HG03025 (cell line): ENCODE measurements at regions not wholly inside any gene's neighbourhood (a gene's known extent, or its start where the extent isn't known, plus 50 kb on each side); places are given as distances from the start of the nearest gene placed in this dataset.
"Not testable (repeated sequence)": the region's sequence is repeated elsewhere in the genome, so short reads cannot be mapped to it uniquely, and the experiment has no call there.

ENCODE experiments used
- ATAC-seq: cut with Tn5 transposase; IDR thresholded peaks from one replicate; pipeline ENCODE4 v1.9.1; 2021; ENCODE audit warnings: mild to moderate bottlenecking, moderate library complexity; ENCODE audit not compliant: unreplicated experiment, low FRiP score

DNA sequence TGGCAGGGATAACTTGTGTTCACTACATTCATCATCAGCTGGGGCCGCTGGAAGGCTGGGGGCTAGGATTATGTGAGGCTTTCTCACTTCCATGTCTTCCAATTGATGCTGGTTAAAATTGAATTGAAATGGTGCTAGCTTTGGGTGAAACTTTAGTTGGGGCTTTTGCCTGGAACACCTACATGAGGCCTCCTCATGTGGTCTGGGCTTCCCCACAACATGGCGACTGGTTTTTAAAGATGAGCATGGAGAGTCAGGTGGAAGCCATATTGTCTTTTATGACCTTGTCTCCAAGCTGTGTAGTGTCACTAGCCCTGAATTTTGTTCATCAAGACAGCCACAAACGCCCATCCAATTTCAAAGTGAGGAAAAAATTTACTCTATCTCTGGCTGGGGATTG lies 1033.9 kb downstream of the TYW1 start:
- ATAC-seq = no peak

DNA sequence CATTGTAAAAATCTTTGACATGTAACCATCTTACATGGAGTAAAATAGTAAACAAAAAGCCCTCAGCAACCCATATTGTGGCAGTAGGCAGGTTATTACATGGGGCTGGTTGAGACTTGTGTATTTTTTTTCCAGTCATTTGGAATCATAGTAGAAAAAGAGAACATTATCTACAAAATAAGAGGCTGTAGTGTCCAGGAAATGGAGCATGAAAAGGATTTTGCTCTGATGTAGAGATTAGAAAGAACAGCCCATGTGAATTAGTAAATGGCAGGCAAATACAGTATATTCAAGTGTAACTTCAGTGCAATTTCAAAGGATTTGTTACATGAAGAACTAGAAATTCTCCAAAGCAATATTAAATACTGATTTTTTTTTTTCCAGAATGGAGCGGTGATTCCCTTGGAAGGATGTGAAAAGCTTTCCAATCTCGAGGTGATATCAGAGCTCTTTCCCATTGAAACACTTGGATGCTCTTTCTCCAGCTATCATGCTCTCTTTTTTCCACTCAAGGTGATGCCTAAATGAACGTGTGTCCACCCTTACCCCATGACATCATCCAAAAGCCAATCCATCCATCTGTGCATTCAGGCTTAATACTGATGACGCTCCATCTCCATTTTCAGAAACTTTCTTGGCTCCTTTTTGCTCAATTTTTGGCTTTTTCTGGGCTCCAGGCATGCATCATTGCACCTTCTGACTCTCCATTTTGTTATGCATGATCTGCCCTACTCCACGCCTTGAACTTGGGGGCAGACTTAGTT lies 1034.7 kb downstream of the TYW1 start:
- ATAC-seq = no peak

DNA sequence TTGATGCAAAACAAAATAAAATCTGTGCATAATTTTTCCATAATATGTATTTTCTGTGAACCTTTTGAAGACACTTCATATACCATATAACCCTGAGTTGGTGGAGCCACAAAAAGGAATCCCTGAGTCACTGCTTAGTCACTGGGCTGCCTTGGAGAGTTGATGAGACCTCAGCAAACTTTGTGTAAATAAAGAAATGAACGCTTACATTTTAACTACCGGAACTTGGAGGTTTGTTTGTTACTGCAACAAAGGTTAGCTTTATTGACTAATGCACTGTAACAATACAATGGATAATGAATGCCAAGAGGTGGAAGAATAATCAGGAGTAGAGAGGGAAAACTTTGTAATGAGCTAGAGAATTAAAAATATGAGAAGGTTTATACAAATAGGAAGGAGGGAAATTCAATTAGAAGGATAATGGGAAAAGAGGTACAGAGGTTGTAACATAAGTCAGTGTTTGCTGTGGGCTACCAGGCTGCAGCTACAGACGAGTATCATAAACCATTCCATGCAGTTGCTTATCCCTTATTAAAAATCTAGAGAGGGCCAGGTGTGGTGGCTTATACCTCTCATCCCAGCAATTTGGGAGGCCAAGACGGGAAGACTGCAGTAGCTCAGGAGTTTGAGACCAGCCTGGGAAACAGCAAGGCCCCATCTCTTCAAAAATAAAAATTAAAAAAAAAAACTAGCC lies 1042.1 kb downstream of the TYW1 start:
- no peak for ATAC-seq

DNA sequence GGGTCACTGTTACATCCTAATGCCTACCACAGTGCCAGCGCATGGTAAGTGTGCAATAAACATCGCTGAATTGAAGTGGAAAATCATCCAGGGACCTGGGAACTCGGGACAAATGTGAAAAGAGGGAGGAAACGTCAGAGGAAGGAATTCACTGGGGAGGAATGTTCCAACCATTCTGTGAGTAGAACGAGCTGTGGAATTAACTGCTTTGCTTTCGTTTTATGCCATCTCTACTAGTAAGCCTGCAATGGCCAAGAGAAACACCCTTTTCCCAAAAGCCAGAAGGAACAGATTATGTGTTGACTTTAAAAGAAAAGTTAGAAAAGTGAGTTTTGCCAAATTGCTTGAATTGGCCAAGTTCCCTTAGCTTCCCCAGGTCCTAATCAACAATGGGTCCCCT lies 1044.9 kb downstream of the TYW1 start:
- no peak for ATAC-seq

DNA sequence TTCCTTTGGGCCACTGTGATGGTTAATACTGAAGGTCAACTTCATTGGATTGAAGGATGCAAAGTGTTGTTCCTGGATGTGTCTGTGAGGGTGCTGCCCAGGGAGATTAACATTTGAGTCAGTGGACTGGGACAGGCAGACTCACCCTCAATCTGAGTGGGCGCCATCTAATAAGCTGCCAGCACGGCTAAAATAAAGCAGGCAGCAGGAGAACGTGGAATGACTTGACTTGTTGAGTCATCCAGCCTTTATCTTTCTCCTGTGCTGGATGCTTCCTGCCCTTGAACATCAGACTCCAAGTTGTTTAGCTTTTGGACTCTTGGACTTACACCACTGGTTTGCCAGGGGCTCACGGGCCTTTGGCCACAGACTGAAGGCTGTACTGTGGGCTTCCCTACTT lies 1046.9 kb downstream of the TYW1 start:
- no peak for ATAC-seq

DNA sequence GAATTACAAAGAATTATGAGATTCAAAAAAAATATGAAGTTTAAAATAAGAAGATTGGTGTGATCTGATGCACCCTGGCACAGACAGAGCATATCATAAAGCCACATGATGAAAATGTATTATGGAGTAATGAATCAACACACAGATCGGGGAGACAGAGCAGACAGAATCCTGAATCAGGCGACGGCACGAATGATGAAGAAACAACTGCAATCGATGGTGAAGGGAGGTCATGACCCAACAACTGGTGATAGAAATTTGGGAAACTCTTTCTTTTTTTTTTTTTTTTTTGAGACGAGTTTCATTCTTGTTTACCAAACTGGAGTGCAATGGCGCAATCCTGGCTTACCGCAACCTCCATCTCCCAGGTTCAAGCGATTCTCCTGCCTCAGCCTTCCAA lies 1054.0 kb downstream of the TYW1 start:
- no peak for ATAC-seq

DNA sequence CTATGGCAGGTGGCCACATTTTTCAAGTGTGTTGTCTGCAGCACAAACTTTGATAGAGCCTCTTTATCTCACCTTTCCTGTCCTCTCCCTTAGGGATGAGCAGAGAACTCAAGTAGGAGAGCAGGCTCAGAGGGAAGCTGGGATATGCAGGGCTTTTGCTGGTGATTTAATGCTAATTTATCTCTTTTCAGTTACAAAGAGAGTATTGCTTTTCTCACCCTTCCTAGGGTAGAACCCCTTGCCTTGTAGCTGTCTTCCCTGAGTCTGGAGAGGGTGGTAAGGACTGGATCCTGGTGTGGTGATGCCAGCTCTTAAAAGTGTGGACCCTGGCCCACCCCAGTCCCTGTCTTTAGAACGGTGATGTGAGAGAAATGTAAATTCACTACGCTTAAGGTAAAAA lies 1061.4 kb downstream of the TYW1 start:
- ATAC-seq = no peak

DNA sequence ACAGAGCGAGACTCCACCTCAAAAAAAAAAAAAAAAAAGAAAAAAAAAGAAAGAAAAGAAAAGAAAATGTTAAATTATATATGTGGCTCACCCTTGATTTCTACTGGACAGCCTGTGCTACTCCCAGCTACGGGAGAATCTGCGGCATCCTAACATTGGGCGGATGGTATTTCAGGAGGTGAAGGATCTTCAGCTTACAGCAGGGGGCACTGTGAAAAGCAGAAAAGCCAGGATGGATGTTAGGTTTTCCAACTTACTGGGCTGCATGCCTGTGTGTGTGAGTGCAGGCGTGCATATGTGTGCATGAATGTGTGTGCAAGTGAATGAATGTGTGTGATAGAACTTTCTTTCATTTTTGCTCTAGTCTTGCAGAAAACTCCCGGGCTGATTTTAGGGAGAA lies 1066.5 kb downstream of the TYW1 start:
- no peak for ATAC-seq

DNA sequence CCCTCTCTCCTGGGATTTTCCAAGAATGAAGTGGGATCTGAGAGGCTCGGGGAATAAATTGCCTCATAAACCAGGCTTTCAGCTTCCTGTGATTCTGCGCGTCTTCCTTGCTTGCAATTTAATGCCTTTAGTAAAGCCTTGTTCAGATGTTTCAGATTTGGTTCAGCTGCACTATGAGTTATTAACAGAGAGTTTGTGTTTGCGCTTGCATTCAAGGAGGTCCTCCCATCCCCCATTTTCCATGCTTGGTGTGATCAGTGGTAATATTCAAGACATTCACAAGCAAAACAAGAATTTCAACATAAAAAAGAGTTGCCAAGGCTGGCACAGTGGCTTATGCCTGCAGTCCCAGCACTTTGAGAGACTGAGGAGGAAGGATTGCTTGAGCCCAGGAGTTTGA lies 1068.9 kb downstream of the TYW1 start:
- ATAC-seq = no peak

DNA sequence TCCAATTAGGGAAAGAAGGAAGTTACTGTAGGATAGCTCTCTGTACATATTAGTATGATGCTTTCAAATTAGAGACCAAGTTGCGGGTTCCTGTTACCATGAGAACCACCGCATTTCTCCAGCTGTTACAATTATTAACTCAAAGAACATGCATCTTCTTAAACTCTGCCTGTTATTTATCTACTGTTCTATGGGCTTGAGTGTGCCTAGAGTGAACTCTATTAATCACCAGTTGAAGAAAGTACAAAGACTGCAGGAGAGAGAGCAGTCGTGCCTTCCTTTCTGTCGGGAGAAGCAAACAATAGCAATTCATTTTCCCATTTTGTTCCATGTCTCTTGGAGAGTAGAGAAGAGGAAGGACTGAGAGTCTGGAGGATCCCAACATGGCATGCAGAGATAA lies 1071.2 kb downstream of the TYW1 start:
- no peak for ATAC-seq

DNA sequence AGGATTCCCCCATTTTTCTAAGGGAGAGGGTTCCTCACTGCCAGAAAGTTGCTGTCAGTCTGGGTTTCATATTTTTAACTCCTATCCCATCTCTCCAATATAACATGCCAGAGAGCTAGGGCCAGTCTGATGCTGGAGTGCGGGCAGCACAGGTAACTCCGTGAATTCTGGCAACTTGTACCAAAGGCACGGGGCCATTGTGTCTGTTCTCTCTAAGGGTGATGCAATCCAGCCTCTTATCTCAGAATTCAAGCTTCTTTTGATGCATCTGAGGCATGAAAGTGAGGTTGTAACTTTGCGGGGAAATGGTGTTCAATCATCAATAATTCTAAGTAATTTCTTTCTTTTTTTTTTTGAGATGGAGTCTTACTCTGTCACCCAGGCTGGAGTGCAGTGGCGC lies 1074.4 kb downstream of the TYW1 start:
- no peak for ATAC-seq

DNA sequence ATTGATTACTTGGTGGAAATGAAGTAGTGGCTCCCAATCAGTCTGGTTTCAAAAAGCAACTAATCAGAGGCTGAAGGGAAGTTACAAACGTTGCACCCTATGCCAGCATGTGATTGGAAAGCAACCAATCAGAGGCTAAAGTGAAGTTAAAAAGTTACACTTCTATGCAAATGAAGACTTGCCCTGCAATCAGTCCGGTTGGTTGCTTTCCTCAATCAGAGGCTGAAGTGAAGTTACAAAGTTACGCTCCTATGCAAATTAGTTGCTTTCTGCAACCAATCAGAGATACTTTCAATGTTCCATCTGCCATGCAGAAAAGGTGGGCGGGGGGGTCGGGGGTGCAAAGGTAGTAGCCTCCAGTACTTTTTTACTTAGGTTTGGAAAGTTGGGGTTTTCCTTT lies 1077.1 kb downstream of the TYW1 start:
- ATAC-seq = no peak

DNA sequence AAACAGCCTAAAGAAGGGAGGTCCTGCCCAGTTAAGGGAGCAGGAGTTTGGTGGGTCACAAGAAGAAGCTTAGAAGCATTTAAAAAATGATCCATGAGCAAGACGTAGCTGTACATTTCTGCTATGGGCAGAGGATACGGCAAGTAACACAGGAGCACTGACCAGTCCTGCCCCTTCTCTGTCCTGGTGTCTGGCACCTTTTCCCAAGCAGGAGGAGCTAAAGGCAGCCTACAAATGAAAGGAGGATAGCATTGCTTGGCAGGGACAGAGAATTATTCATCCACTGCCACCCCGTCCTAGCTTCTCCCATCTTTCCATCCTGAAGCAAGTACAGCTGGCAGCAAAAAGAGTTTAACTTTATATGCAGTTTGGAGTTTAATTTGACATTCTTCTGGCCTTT lies 1077.6 kb downstream of the TYW1 start:
- no peak for ATAC-seq

DNA sequence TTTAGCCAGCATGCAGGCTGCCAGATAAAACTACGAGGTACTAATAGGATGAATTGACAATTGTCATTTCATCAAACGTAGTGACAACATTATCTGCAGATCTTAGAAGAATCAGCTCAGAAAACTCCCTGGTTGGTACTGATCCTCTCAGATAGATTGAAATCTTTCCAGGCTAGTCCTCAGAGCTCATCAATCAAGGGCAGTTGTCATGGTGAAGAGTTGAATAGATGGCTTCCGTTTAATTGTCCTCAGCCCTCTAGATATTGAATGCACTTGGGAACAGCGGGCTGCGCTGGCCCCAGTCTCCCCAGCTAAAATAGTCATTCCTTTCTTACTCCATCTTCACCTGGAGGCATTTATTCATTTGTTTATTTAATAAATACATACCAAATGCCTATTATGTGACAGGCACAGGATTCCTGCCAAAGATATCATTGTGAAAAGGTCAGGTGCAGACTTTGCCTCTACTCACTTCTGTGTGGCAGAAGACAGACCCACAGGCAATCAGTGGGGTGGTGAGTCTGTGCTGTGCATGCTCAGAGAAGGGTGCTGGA lies 1081.6 kb downstream of the TYW1 start:
- ATAC-seq = no peak

DNA sequence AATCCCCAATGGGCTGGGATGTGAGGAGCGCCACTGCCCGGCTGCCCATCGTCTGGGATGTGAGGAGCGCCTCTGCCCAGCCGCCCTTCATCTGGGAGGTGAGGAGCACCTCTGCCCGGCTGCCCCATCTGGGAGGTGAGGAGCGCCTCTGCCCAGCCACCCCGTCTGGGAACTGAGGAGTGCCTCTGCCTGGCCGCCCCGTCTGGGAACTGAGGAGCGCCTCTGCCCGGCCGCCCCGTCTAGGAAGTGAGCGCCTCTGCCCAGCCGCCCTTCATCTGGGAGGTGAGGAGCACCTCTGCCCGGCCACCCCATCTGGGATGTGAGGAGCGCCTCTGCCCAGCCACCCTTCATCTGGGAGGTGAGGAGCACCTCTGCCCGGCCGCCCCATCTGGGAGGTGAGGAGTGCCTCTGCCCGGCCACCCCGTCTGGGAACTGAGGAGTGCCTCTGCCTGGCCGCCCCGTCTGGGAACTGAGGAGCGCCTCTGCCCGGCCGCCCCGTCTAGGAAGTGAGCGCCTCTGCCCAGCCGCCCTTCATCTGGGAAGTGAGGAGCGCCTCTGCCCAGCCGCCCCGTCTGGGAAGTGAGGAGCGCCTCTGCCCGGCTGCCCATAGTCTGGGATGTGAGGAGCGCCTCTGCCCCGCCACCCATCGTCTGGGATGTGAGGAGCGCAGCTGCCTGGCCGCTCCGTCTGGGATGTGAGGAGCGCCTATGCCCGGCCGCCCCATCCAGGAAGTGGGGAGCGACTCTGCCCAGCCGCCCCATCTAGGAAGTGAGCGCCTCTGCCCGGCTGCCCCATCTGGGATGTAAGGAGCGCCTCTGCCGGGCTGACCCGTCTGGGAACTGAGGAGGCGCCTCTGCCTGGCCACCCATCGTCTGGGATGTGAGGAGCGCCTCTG lies 1085.7 kb downstream of the TYW1 start:
- not testable (repeated sequence) for ATAC-seq

DNA sequence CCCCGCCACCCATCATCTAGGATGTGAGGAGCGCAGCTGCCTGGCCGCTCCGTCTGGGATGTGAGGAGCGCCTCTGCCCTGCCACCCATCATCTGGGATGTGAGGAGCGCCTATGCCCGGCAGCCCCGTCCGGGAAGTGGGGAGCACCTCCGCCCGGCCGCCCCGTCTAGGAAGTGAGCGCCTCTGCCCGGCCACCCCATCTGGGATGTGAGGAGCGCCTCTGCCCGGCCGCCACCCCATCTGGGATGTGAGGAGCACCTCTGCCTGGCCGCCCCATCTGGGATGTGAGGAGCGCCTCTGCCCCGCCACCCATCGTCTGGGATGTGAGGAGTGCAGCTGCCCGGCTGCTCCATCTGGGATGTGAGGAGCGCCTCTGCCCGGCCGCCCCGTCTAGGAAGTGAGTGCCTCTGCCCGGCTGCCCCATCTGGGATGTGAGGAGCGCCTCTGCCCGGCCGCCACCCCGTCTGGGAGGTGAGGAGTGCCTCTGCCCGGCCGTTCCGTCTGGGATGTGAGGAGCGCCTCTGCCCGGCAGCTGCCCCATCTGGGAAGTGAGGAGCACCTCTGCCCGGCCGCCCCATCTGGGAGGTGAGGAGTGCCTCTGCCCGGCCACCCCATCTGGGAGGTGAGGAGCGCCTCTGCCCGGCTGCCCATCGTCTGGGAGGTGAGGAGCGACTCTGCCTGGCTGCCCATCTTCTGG lies 1086.5 kb downstream of the TYW1 start:
- ATAC-seq = not testable (repeated sequence)

DNA sequence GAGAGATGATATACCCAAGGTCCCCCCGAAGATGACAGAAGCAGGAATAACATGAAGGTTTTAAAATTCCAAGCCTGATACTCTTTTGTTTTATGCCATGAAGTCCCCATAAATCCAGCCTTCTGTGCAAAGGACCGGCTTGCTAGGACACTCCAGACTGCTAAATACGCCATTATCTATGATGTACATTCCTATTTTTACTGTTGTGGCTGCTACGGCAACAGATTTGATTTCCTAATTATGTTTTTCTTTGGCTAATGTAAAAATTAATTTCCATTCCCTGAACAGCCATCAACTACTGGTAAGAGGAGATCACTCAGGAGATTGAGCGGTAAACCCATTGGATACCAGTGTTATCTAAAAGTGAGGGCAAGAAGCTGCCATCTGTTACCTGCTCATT lies 1090.8 kb downstream of the TYW1 start:
- ATAC-seq = no peak

DNA sequence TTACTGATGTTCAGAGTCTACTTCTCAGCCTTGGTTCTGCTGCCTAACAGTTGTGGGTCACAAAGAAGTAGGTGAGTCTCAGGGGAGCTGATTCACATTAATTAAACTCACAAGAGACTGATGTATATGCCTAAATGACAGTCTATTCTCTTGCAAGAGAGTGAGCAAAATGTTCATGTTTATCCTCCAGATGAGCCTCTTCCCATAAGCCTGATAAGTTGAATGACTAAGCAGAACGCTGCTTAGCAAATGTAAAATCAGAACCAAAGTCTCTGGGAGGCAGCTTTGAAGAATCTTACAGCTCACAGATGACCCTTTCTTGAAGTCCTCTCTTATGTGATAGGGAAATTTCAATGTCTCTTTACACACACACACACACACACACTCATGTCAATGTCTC lies 1092.2 kb downstream of the TYW1 start:
- no peak for ATAC-seq

DNA sequence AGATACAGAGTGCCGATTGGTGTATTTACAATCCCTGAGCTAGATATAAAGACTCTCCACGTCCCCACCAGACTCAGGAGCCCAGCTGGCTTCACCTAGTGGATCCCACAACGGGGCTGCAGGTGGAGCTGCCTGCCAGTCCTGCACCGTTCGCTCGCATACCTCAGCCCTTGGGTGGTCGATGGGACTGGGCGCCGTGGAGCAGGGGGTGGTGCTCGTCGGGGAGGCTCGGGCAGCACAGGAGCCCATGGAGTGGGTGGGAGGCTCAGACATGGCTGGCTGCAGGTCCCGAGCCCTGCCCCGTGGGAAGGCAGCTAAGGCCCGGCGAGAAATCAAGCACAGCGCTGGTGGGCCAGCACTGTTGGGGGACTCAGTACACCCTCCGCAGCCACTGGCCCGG lies 1093.6 kb downstream of the TYW1 start:
- not testable (repeated sequence) for ATAC-seq

DNA sequence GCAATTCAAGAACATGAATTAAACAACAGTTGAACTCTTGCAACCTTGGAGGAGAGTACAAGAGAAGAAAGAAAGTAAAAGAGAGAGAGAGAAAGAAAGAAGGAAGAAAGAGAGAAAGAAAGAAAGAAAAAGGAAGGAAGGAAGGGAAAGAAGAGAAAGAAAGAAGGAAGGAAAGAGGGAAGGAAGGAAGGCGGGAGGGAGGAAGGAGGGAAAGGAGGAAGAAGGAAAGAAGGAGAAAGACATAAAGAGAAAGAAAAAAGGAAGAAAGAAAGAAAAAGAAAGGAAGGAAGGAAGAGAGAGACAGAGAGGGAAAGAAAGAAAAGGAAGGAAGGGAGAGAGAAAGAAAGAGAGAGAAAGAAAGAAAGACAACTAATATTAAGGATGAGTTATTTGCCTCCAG lies 1106.7 kb downstream of the TYW1 start:
- no peak for ATAC-seq
